Suppressor macrophage treated with lipopolysaccharide for 1 hour (primary cell): ENCODE measurements at regions not wholly inside any gene's neighbourhood (a gene's known extent, or its start where the extent isn't known, plus 50 kb on each side); places are given as distances from the start of the nearest gene placed in this dataset.
"Not testable (repeated sequence)": the region's sequence is repeated elsewhere in the genome, so short reads cannot be mapped to it uniquely, and the experiment has no call there.

Experiments
- DNase-seq, 3 donors: peaks; one replicate each; pipeline ENCODE4 v3.0.0-alpha.2; 2020 to 2022

DNA sequence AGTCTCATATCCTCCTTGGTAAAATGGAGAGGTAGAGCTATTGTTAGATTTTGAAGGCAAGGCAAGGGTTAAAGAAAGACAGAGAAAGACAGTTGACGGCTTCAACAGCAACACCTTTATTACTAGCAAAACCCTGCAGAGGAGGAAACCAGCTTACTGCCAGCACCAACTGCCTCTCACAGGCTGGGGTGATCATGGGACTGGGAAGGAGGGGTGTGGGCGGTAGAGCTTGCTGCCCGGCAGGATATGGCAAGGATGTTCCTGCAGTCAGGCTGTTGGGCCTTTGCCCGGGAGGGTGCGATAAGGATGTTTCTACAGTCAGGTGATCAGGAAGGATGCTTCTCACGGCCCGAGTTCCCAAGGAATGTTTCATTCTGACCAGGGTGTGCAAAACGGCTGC is 310.0 kb downstream of the FOXD4L4 start:
- not testable (repeated sequence) for DNase-seq

GRCh38 chr9:66049721-66050120 is 312.8 kb downstream of the FOXD4L4 start:
- DNase-seq: not testable (repeated sequence)

DNA sequence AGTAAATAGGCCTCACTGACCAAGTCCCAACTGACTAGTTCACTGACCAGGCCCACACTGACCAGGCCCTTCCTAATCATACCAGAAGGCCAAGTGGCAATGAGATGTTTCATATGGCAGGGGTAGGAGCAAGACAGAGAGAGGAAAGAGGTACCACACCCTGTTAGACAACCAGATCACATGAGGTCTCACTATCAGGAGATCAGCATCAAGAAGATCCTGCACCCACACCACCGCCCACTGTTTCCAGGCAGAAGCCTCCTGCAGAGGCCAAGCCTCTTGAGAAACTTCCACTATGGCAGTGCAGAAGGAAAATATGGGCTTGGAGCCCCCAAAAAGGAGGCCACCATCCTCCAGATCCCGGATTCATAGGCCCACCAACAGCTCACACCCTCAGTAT is 317.8 kb downstream of the FOXD4L4 start:
- DNase-seq: not testable (repeated sequence)

GRCh38 chr9:66060681-66061080 is 323.7 kb downstream of the FOXD4L4 start:
- not testable (repeated sequence) for DNase-seq

GRCh38 chr9:66063822-66064221 is 326.9 kb downstream of the FOXD4L4 start:
- DNase-seq: not testable (repeated sequence)

GRCh38 chr9:66065735-66066134 is 328.8 kb downstream of the FOXD4L4 start:
- DNase-seq: not testable (repeated sequence)

DNA sequence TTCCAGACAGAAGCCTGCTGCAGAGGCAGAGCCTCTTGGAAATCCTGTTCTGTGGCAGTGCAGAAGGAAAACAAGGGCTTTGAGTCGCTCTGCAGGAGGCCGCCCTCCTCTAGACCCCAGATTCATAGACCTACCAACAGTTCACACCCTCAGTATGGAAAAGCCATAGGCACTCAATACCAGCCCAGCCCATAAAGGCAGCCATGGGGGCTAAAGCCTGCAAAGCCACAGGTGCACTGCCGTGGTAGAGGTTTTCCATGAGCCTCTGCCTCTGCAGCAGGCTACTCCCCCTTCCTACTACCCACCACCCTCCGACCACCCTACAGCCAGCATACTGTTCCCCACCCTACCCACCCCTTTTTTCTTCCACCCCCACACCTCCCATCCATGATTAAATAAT is 330.3 kb downstream of the FOXD4L4 start:
- peak in 1 of 3 donors; percentile 10 for DNase-seq

- DNase-seq: not testable (repeated sequence)
These were observed 331.6 kb downstream of the FOXD4L4 start for GRCh38 chr9:66068451-66068989.

DNA sequence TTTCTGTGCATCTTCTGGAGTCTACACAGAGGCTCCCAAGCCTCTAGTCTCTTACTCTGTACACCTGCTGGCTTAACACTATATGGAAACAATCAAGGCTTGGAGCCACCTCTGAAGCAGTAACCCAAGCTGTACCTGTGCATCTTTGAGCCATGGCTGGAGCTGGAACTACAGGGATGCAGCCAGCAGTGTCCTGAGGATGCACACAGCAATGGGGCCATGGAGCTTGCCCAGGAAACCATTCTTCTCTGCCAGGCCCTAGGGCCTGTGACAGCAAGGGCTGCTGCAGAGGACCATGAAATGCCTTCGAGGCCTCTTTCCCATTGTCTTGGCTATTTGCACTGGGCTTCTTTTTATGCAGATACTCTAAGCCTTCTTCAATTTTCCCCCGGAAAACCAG is 332.1 kb downstream of the FOXD4L4 start:
- not testable (repeated sequence) for DNase-seq

DNA sequence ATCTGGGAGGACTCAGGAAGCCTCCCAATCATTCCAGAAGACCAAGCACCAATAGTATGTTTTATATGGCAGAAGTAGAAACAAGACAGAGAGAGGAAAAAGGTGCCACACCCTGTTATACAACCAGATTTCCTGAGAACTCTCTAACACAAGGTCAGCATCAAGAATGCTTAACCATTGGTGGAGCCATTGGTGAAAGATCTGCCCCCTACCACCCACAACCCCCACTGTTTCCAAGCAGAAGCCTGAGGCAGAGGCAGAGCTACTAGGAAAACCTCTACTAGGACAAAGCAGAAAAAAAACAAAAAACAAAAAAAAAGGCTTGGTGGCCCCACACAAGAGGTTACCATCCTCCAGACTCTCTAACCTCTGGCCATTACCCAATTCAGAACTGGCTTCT is 336.2 kb downstream of the FOXD4L4 start:
- not testable (repeated sequence) for DNase-seq

DNA sequence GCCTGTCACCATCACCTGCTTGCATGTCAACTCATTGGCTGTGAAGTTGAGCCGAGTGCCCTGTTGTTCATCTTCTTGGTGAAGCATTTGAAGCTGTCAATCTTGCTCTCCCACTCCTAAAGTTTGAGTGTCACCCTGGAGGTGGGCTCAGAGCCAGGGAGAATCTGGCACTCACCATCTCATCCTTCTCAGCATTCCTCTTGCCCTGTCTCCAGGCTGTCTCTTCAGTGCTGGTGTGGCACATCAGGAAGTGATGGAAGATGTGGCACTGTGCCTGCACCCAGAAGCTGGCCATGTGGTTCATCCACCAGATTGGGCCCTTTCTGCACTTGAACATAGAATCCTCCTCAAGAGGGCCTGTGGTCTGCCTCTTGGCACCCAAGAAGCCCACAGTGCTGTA is 345.9 kb downstream of the FOXD4L4 start:
- not testable (repeated sequence) for DNase-seq
